Type B pancreatic cell (in vitro differentiated cells): ENCODE measurements at regions not wholly inside any gene's neighbourhood (a gene's known extent, or its start where the extent isn't known, plus 50 kb on each side); places are given as distances from the start of the nearest gene placed in this dataset.

Experiments used
- DNase-seq: peaks from one replicate; pipeline ENCODE4 v3.0.0; 2021; ENCODE audit warnings: mixed read lengths; ENCODE audit not compliant: unreplicated experiment; ENCODE audit errors: extremely low spot score
- H3K27ac Mint-ChIP-seq: 2 replicates; pipeline ENCODE4 v1.8.0; 2021; ENCODE audit warnings: mild to moderate bottlenecking, mixed read lengths
- H3K27me3 Mint-ChIP-seq: 2 replicates; pipeline ENCODE4 v1.8.0; 2021; ENCODE audit warnings: mixed read lengths
- H3K36me3 Mint-ChIP-seq: 2 replicates; pipeline ENCODE4 v1.8.0; 2021; ENCODE audit warnings: mixed read lengths
- H3K4me1 Mint-ChIP-seq: one replicate; pipeline ENCODE4 v1.8.0; 2021; ENCODE audit warnings: mixed read lengths; ENCODE audit not compliant: unreplicated experiment
- H3K4me3 Mint-ChIP-seq: 2 replicates; pipeline ENCODE4 v1.8.0; 2021; ENCODE audit warnings: mild to moderate bottlenecking, mixed read lengths
- H3K9me3 Mint-ChIP-seq: 2 replicates; pipeline ENCODE4 v1.8.0; 2021; ENCODE audit warnings: mixed read lengths
- TF ChIP-seq, protein P1 (sequence below): fragments of 200-600 bp; sonication (generic); conservative IDR thresholded peaks from 2 replicates; pipeline ENCODE4 v1.5.0; 2021; ENCODE audit warnings: antibody characterized with exemption, mild to moderate bottlenecking

DNA sequence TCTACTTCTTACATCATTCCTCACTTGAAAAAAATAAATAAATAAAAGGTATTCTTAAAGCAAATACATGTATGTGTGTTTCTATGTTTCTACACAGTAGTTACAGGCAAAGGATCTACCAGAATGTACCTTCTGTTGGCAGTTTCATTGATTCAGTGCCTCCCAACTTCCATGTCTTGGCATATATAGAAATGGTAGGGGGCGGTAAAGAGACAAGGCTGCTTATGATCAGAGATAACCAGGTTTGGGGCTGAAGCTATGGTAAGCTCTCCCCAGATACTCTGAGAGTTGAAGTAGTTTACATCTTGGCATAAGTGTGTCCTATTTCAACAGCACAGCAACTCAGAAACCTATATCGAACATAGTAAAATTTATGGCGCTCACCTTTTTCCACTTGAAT lies 1075.4 kb upstream of the C9orf72 start:
- no peak overlapping the region for H3K4me3 Mint-ChIP-seq
- TF ChIP-seq, protein P1, sequence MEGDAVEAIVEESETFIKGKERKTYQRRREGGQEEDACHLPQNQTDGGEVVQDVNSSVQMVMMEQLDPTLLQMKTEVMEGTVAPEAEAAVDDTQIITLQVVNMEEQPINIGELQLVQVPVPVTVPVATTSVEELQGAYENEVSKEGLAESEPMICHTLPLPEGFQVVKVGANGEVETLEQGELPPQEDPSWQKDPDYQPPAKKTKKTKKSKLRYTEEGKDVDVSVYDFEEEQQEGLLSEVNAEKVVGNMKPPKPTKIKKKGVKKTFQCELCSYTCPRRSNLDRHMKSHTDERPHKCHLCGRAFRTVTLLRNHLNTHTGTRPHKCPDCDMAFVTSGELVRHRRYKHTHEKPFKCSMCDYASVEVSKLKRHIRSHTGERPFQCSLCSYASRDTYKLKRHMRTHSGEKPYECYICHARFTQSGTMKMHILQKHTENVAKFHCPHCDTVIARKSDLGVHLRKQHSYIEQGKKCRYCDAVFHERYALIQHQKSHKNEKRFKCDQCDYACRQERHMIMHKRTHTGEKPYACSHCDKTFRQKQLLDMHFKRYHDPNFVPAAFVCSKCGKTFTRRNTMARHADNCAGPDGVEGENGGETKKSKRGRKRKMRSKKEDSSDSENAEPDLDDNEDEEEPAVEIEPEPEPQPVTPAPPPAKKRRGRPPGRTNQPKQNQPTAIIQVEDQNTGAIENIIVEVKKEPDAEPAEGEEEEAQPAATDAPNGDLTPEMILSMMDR: peak; percentile 33
- no peak for DNase-seq
- no peaks in the 10 kb centered on the region for H3K4me1 Mint-ChIP-seq
- no peaks in the 10 kb centered on the region for H3K36me3 Mint-ChIP-seq
- H3K27ac Mint-ChIP-seq: no peak overlapping the region
- H3K9me3 Mint-ChIP-seq: no peaks in the 10 kb centered on the region
- H3K27me3 Mint-ChIP-seq: no peaks in the 10 kb centered on the region

DNA sequence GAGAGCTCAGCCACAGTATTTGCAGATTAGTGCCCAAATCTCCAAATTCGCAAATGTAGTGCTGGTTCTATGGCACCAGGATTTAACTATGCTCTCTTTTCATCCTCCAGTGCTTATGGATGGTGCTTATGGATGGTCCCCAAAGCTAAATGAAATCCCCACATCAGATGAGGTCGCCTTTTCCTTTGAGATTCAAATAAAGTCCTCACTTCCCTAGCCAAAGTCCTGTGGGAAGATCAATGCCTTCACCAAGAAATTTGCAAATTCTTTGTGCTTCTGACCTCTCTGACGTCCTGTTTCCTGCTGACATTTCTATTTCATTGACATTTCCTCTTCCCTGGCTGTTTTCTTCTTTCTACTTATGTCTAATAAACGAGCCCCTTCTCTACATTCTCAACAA lies 1077.0 kb upstream of the C9orf72 start:
- no peak for DNase-seq
- Mint-ChIP-seq H3K27me3 (no peaks in the 10 kb centered on the region), H3K36me3 (no peaks in the 10 kb centered on the region), H3K27ac (no peak overlapping the region), H3K4me3 (no peak overlapping the region), H3K4me1 (no peaks in the 10 kb centered on the region), H3K9me3 (no peaks in the 10 kb centered on the region)
- TF ChIP-seq, protein P1: no peak

- Mint-ChIP-seq H3K9me3 (no peaks in the 10 kb centered on the region), H3K36me3 (no peaks in the 10 kb centered on the region), H3K4me3 (no peak overlapping the region), H3K4me1 (no peaks in the 10 kb centered on the region), H3K27me3 (no peaks in the 10 kb centered on the region), H3K27ac (no peak overlapping the region)
- DNase-seq: no peak
- TF ChIP-seq, protein P1: no peak
These were observed 1077.9 kb upstream of the C9orf72 start for GRCh38 chr9:28651050-28651722.

DNA sequence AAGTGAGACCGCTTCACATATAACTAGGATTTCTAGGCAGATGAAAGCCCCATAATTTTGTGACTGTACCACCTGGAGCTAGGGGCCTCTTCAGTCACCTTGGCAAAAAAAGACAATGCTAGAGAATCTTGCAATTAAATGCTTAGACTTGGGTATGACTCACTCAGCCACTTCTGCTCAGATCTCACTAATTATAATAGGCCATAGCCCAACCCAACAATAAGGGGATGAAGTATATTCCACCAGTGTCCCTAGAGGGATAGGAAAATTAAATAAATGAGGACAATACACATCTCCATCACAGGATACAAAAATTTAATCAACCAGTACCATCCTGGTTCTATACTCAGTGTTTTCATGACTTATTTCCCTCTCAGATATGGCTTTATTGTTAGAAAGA lies 1079.9 kb upstream of the C9orf72 start:
- H3K27ac Mint-ChIP-seq: no peak overlapping the region
- TF ChIP-seq, protein P1: no peak
- no peaks in the 10 kb centered on the region for H3K4me1 Mint-ChIP-seq
- H3K27me3 Mint-ChIP-seq: no peaks in the 10 kb centered on the region
- no peaks in the 10 kb centered on the region for H3K36me3 Mint-ChIP-seq
- no peak for DNase-seq
- no peaks in the 10 kb centered on the region for H3K9me3 Mint-ChIP-seq
- H3K4me3 Mint-ChIP-seq: no peak overlapping the region

DNA sequence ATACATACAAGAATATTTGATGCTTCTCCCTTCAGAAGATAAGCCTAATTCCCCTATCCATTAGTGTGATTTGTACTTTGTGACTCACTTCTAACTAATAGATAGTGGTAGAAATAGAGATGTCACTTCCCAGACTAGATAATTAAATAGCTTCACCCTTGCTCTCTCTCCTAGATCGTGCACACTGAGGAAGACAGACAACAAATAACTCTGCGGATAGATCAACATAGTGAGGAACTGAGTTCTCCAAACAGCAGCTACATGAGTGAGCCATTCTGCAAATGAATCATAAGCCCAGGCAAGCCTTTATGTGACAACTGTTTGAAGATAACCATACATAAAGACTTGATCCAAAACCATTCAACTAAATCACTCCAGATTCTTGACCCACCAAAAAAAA lies 1083.4 kb upstream of the C9orf72 start:
- no peak for DNase-seq
- TF ChIP-seq, protein P1: no peak
- no peaks in the 10 kb centered on the region for H3K9me3 Mint-ChIP-seq
- no peak overlapping the region for H3K4me3 Mint-ChIP-seq
- H3K4me1 Mint-ChIP-seq: no peaks in the 10 kb centered on the region
- H3K27me3 Mint-ChIP-seq: no peaks in the 10 kb centered on the region
- no peaks in the 10 kb centered on the region for H3K36me3 Mint-ChIP-seq
- H3K27ac Mint-ChIP-seq: no peak overlapping the region

DNA sequence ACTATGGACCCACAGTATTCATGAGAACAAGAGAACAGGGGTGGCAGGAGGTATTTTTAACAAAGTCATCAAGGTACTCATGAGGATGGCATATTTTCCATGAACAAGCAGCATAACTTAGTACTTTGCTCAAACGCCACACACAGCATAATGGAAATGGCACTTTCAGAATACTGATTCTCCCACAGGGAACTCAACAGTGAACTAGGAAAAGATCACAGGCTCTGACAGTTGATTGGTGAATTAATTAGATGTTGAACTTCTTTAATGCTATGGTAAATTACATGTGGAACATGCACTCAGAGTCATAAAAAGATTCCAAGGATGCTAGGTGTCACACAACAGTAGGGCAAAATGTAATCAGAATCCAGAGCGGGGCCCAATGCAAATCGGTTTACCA lies 1088.6 kb upstream of the C9orf72 start:
- H3K4me1 Mint-ChIP-seq: no peaks in the 10 kb centered on the region
- no peaks in the 10 kb centered on the region for H3K27me3 Mint-ChIP-seq
- H3K4me3 Mint-ChIP-seq: no peak overlapping the region
- TF ChIP-seq, protein P1: no peak
- no peak for DNase-seq
- H3K27ac Mint-ChIP-seq: no peak overlapping the region
- H3K36me3 Mint-ChIP-seq: no peaks in the 10 kb centered on the region
- no peaks in the 10 kb centered on the region for H3K9me3 Mint-ChIP-seq
